Skeletal muscle tissue (tissue), 3 donors: ENCODE measurements at regions not wholly inside any gene's neighbourhood (a gene's known extent, or its start where the extent isn't known, plus 50 kb on each side); places are given as distances from the start of the nearest gene placed in this dataset.
"Not testable (repeated sequence)": the region's sequence is repeated elsewhere in the genome, so short reads cannot be mapped to it uniquely, and the experiment has no call there.

Experiments used
- H3K27ac ChIP-seq: one replicate; pipeline ENCODE4 v1.7.0; 2013; ENCODE audit warnings: mild to moderate bottlenecking, low read depth, low read length, inconsistent platforms
- H3K27me3 ChIP-seq, 3 donors: one replicate each; pipeline ENCODE4 v1.7.0; 2013; ENCODE audit warnings: low read length in 3 of 3; ENCODE audit not compliant: control insufficient read depth in 3 of 3, insufficient read depth in 3 of 3
- H3K36me3 ChIP-seq, 3 donors: one replicate each; pipeline ENCODE4 v1.7.0; 2013; ENCODE audit warnings: low read length in 3 of 3; ENCODE audit not compliant: control insufficient read depth in 3 of 3, insufficient read depth in 3 of 3
- H3K4me1 ChIP-seq, 3 donors: one replicate each; pipeline ENCODE4 v1.7.0; 2013; ENCODE audit warnings: low read length in 3 of 3, mild to moderate bottlenecking in 3 of 3; ENCODE audit not compliant: control insufficient read depth in 3 of 3, insufficient read depth in 3 of 3
- H3K4me3 ChIP-seq, 3 donors: one replicate each; pipeline ENCODE4 v1.7.0; 2013; ENCODE audit warnings: low read length in 3 of 3
- H3K9ac ChIP-seq, 3 donors: one replicate each; pipeline ENCODE4 v1.7.0; 2013; ENCODE audit warnings: low read length in 3 of 3, mild to moderate bottlenecking in 3 of 3, moderate library complexity in 2 of 3, low read depth in 1 of 3
- H3K9me3 ChIP-seq, 3 donors: one replicate each; pipeline ENCODE4 v1.7.0; 2013; ENCODE audit warnings: low read length in 3 of 3; ENCODE audit not compliant: control insufficient read depth in 3 of 3
- donor health status: Osteomylitis.

GRCh38 chr6:6962699-6963098 lies 145.1 kb upstream of the RREB1 start:
- no peaks in the 10 kb centered on the region for H3K36me3 ChIP-seq
- H3K27ac ChIP-seq: no peak overlapping the region
- H3K27me3 ChIP-seq: no peaks in the 10 kb centered on the region
- no peaks in the 10 kb centered on the region for H3K9me3 ChIP-seq
- no peak overlapping the region for H3K4me3 ChIP-seq
- H3K9ac ChIP-seq: no peak overlapping the region
- no peaks in the 10 kb centered on the region for H3K4me1 ChIP-seq

DNA sequence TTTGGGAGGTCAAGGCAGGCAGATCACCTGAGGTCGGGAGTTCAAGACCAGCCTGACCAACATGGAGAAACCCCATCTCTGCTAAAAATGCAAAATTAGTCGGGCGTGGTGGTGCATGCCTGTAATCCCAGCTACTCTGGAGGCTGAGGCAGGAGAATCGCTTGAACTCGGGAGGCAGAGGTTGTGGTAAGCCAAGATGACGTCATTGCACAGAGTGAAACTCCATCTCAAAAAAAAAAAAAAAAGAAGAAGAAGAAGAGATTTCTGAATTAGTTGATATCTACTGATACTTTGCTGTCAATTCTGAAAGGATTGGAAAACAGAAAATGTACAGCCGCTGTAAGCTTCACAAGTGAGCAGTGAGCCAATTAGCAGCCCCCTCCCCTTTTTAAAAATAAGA lies 144.4 kb upstream of the RREB1 start:
- H3K27me3 ChIP-seq, H3K36me3 ChIP-seq, H3K9me3 ChIP-seq, H3K27ac ChIP-seq, H3K4me3 ChIP-seq, H3K9ac ChIP-seq, H3K4me1 ChIP-seq: not testable (repeated sequence)

DNA sequence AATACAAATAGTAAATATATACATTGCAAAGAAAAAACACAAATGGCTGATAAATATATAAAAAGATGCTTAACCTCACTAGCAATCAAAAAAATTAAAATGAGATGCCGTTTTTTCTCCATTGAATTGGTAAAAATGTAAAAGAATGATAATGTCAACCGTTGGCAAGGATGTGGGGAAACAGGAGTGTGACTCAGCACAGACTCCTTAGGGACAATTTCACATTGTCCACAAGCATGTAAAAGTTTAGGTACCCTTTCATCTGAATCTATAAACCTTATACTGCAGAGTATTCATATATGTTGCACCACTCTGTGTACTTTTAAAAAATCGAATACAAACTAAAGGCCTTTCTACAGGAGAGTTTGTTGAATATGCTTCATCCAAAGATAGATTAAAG lies 143.1 kb upstream of the RREB1 start:
- no peaks in the 10 kb centered on the region for H3K36me3 ChIP-seq
- H3K4me3 ChIP-seq: no peak overlapping the region
- H3K9me3 ChIP-seq: no peaks in the 10 kb centered on the region
- no peaks in the 10 kb centered on the region for H3K27me3 ChIP-seq
- no peak overlapping the region for H3K27ac ChIP-seq
- no peak overlapping the region for H3K9ac ChIP-seq
- no peaks in the 10 kb centered on the region for H3K4me1 ChIP-seq

GRCh38 chr6:6966127-6966526 lies 141.6 kb upstream of the RREB1 start:
- Histone ChIP-seq H3K4me3 (no peak overlapping the region), H3K27ac (no peak overlapping the region), H3K9me3 (no peaks in the 10 kb centered on the region), H3K9ac (no peak overlapping the region), H3K4me1 (no peaks in the 10 kb centered on the region), H3K27me3 (no peaks in the 10 kb centered on the region), H3K36me3 (no peaks in the 10 kb centered on the region)

DNA sequence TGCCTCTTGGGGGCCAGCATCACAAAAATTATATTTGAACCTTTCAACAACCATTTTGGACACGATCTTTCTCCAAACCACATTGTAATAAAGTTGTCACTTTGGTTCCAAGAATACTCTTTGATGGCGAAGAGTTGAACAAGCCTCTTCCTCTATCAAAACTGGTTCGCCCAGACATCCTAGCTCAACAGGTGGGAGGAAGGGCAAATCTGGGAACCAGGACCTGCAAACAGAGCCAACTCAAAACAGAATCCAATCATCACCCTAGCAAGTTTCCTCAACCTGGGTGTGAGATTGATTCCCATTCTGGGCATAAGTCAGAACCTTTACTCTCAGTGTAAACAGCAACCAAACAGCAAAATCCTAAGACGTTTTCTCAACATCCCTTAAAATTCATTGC lies 141.2 kb upstream of the RREB1 start:
- no peak overlapping the region for H3K4me3 ChIP-seq
- no peaks in the 10 kb centered on the region for H3K36me3 ChIP-seq
- H3K27me3 ChIP-seq: no peaks in the 10 kb centered on the region
- H3K9me3 ChIP-seq: no peaks in the 10 kb centered on the region
- no peaks in the 10 kb centered on the region for H3K4me1 ChIP-seq
- no peak overlapping the region for H3K9ac ChIP-seq
- H3K27ac ChIP-seq: no peak overlapping the region

DNA sequence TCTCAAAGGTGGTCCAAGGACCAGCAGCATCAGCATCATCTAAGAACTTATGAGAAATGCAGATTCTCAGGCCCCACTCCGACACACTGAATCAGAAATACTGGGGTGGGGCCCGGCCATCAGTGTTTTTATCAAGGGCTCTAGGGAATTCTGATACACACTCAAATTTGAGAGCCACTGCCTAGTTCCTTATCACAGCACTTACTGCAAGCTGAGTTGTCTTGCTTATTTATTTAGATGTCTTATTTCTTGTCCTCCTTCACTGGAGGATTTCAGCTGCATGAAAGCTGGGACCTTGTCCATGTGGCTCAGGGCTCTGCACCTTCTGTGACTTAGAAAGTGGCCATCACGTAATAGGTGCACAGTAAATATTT lies 139.4 kb upstream of the RREB1 start:
- Histone ChIP-seq H3K36me3 (no peaks in the 10 kb centered on the region), H3K9ac (no peak overlapping the region), H3K27me3 (no peaks in the 10 kb centered on the region), H3K9me3 (no peaks in the 10 kb centered on the region), H3K4me1 (no peaks in the 10 kb centered on the region), H3K4me3 (no peak overlapping the region), H3K27ac (no peak overlapping the region)

- no peak overlapping the region for H3K4me3 ChIP-seq
- no peak overlapping the region for H3K9ac ChIP-seq
- no peaks in the 10 kb centered on the region for H3K27me3 ChIP-seq
- no peaks in the 10 kb centered on the region for H3K4me1 ChIP-seq
- H3K36me3 ChIP-seq: no peaks in the 10 kb centered on the region
- no peaks in the 10 kb centered on the region for H3K9me3 ChIP-seq
- H3K27ac ChIP-seq: no peak overlapping the region
Observed at GRCh38 chr6:6968731-6969552, 138.8 kb upstream of the RREB1 start.

DNA sequence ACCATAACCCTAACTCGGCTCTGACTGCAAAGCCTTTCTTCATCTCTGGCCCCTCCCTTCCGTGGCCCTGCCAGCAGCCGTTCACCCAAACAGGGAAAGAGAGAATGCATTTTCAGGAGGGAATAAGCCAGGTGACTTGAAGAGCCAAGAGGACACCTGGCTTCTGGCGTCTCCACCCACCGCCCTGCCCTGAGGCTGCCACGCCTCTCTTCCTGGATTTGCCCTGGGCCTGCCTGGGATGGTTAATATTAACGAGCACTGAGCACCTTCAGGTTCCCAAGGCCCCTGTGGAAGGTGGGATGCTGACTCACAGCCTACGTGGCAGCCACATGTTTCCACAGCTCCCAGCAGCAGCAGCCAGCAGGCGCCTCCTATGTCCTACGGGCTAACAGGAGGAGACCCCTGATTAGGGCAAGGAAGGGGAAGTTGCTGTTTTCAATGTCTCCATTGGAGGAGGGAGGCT lies 138.0 kb upstream of the RREB1 start:
- no peaks in the 10 kb centered on the region for H3K27me3 ChIP-seq
- H3K4me1 ChIP-seq: no peaks in the 10 kb centered on the region
- H3K27ac ChIP-seq: no peak overlapping the region
- no peak overlapping the region for H3K9ac ChIP-seq
- no peaks in the 10 kb centered on the region for H3K36me3 ChIP-seq
- no peaks in the 10 kb centered on the region for H3K9me3 ChIP-seq
- no peak overlapping the region for H3K4me3 ChIP-seq

DNA sequence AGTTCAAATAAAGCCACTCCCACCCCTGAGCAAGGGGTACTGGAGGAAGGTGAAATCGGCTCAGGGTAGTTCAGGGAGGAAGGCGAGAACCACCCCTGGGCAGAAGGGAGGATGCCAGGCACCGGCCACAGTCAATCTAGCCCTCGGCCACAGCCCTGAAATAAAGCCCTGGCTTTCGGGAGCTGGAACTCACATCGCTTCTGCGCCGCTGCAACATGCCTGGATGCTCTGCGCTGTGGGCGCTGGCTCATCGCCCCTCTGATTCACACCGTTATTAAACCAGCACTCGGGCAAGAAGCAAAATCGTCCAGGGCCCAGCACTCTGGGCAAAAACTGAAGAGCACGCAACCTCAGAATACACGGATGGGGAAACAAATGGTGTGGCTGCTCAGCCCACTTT lies 136.9 kb upstream of the RREB1 start:
- Histone ChIP-seq H3K9me3 (no peaks in the 10 kb centered on the region), H3K27me3 (no peaks in the 10 kb centered on the region), H3K4me3 (no peak overlapping the region), H3K36me3 (no peaks in the 10 kb centered on the region), H3K4me1 (peaks cover 3 to 6% (median 6%) of the 10 kb centered on the region in 3 donors), H3K9ac (no peak overlapping the region), H3K27ac (no peak overlapping the region)

- H3K27ac ChIP-seq: no peak overlapping the region
- peaks cover 8 to 12% (median 9%) of the 10 kb centered on the region in 3 donors for H3K4me1 ChIP-seq
- H3K9ac ChIP-seq: no peak overlapping the region
- no peaks in the 10 kb centered on the region for H3K27me3 ChIP-seq
- no peaks in the 10 kb centered on the region for H3K36me3 ChIP-seq
- H3K9me3 ChIP-seq: no peaks in the 10 kb centered on the region
- no peak overlapping the region for H3K4me3 ChIP-seq
Observed at GRCh38 chr6:6971369-6971768, 136.4 kb upstream of the RREB1 start.
